ENCODE measurements at regions not wholly inside any gene's neighbourhood (a gene's known extent, or its start where the extent isn't known, plus 50 kb on each side); places are given as distances from the start of the nearest gene placed in this dataset.

GRCh38 chr17:65368341-65368740 is 193.1 kb downstream of the AXIN2 start:
- Histone ChIP-seq H3K27me3 (ENCODE audit: control insufficient read depth in 1 of 2, insufficient read depth in 2 of 2, low read length in 2 of 2) (peaks cover 4 to 11% of the 10 kb centered on the region in 2 donors), H3K4me3 (ENCODE audit: low read length in 2 of 2) (no peak overlapping the region), H3K9me3 (ENCODE audit: control insufficient read depth in 2 of 2, low read length in 2 of 2) (no peaks in the 10 kb centered on the region), H3K36me3 (ENCODE audit: control insufficient read depth in 2 of 2, insufficient read depth in 2 of 2, low read length in 2 of 2) (no peaks in the 10 kb centered on the region), H3K9ac (ENCODE audit: low read length in 2 of 2) (no peak overlapping the region), H3K4me1 (ENCODE audit: control insufficient read depth, insufficient read depth, low read length) (no peaks in the 10 kb centered on the region), H3K27ac (ENCODE audit: low read length) (no peak overlapping the region)

GRCh38 chr17:65366102-65366844 is 195.2 kb downstream of the AXIN2 start:
- H3K4me3 ChIP-seq (ENCODE audit: low read length in 2 of 2), result no peak overlapping the region
- peaks cover 2 to 5% of the 10 kb centered on the region in 2 donors for H3K27me3 ChIP-seq (ENCODE audit: control insufficient read depth in 1 of 2, insufficient read depth in 2 of 2, low read length in 2 of 2)
- no peaks in the 10 kb centered on the region for H3K36me3 ChIP-seq (ENCODE audit: control insufficient read depth in 2 of 2, insufficient read depth in 2 of 2, low read length in 2 of 2)
- no peak overlapping the region for H3K9ac ChIP-seq (ENCODE audit: low read length in 2 of 2)
- no peaks in the 10 kb centered on the region for H3K4me1 ChIP-seq (ENCODE audit: control insufficient read depth, insufficient read depth, low read length)
- no peaks in the 10 kb centered on the region for H3K9me3 ChIP-seq (ENCODE audit: control insufficient read depth in 2 of 2, low read length in 2 of 2)
- H3K27ac ChIP-seq (ENCODE audit: low read length), result no peak overlapping the region

DNA sequence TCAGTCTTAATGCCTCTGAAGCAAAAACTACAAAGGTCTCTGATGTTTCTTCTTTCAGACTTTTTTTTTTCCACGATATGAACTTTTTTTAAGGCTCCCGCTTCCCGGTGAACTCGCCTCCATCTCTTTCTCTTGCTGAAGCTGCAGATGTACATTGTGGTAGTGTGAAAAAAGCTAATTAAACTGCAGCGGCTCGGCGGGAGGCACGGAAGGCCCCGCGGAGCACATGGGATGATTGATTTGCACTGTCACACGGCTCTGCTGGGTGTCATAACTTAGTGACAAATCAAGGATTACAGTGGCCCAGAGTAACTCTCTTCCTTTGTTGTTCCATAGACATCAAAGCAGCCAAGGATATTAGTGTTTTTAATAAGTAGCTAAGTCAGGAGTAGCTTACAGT is 196.3 kb downstream of the AXIN2 start:
- no peaks in the 10 kb centered on the region for H3K4me1 ChIP-seq (ENCODE audit: control insufficient read depth, insufficient read depth, low read length)
- no peak overlapping the region for H3K9ac ChIP-seq (ENCODE audit: low read length in 2 of 2)
- H3K27ac ChIP-seq (ENCODE audit: low read length), result no peak overlapping the region

GRCh38 chr17:65364438-65364837 is 197.0 kb downstream of the AXIN2 start:
- Histone ChIP-seq H3K27ac (ENCODE audit: low read length) (no peak overlapping the region), H3K9me3 (ENCODE audit: control insufficient read depth in 2 of 2, low read length in 2 of 2) (no peaks in the 10 kb centered on the region), H3K4me3 (ENCODE audit: low read length in 2 of 2) (no peak overlapping the region), H3K27me3 (ENCODE audit: control insufficient read depth in 1 of 2, insufficient read depth in 2 of 2, low read length in 2 of 2) (no peaks in the 10 kb centered on the region), H3K4me1 (ENCODE audit: control insufficient read depth, insufficient read depth, low read length) (no peaks in the 10 kb centered on the region), H3K9ac (ENCODE audit: low read length in 2 of 2) (no peak overlapping the region), H3K36me3 (ENCODE audit: control insufficient read depth in 2 of 2, insufficient read depth in 2 of 2, low read length in 2 of 2) (no peaks in the 10 kb centered on the region)

More for the DNA sequence above, 196.3 kb downstream of the AXIN2 start:
- Histone ChIP-seq H3K27me3 (ENCODE audit: control insufficient read depth in 1 of 2, insufficient read depth in 2 of 2, low read length in 2 of 2) (no peaks in the 10 kb centered on the region), H3K36me3 (ENCODE audit: control insufficient read depth in 2 of 2, insufficient read depth in 2 of 2, low read length in 2 of 2) (no peaks in the 10 kb centered on the region), H3K9me3 (ENCODE audit: control insufficient read depth in 2 of 2, low read length in 2 of 2) (no peaks in the 10 kb centered on the region), H3K4me3 (ENCODE audit: low read length in 2 of 2) (no peak overlapping the region)

DNA sequence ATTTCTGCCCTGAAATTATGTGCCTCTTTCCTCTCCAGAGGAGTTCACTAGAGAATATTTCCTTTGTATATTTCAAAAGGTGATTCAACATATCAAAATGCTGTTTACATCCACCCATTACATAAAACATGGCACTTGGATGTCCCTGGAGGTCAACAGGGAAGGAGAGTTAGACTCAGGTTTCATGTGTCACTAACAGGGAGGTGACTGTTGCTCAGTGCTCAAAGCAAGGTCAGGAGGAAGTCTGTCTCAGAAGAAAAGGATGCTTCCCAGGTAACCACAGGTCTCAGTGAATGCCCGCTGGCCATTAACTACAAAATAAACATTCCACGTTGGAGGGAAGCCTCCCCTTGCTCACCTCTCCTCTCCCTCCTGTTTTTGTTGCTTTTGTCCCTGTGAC is 198.6 kb downstream of the AXIN2 start:
- H3K36me3 ChIP-seq (ENCODE audit: control insufficient read depth in 2 of 2, insufficient read depth in 2 of 2, low read length in 2 of 2), result no peaks in the 10 kb centered on the region
- no peak overlapping the region for H3K27ac ChIP-seq (ENCODE audit: low read length)
- no peak overlapping the region for H3K9ac ChIP-seq (ENCODE audit: low read length in 2 of 2)
- H3K27me3 ChIP-seq (ENCODE audit: control insufficient read depth in 1 of 2, insufficient read depth in 2 of 2, low read length in 2 of 2), result no peaks in the 10 kb centered on the region
- H3K4me3 ChIP-seq (ENCODE audit: low read length in 2 of 2), result no peak overlapping the region
- no peaks in the 10 kb centered on the region for H3K9me3 ChIP-seq (ENCODE audit: control insufficient read depth in 2 of 2, low read length in 2 of 2)
- H3K4me1 ChIP-seq (ENCODE audit: control insufficient read depth, insufficient read depth, low read length), result no peaks in the 10 kb centered on the region

- no peaks in the 10 kb centered on the region for H3K36me3 ChIP-seq (ENCODE audit: control insufficient read depth in 2 of 2, insufficient read depth in 2 of 2, low read length in 2 of 2)
- no peak overlapping the region for H3K27ac ChIP-seq (ENCODE audit: low read length)
- no peaks in the 10 kb centered on the region for H3K9me3 ChIP-seq (ENCODE audit: control insufficient read depth in 2 of 2, low read length in 2 of 2)
- no peaks in the 10 kb centered on the region for H3K27me3 ChIP-seq (ENCODE audit: control insufficient read depth in 1 of 2, insufficient read depth in 2 of 2, low read length in 2 of 2)
- H3K9ac ChIP-seq (ENCODE audit: low read length in 2 of 2), result no peak overlapping the region
- H3K4me3 ChIP-seq (ENCODE audit: low read length in 2 of 2), result no peak overlapping the region
- no peaks in the 10 kb centered on the region for H3K4me1 ChIP-seq (ENCODE audit: control insufficient read depth, insufficient read depth, low read length)
Measured at GRCh38 chr17:65360961-65361552, 200.4 kb downstream of the AXIN2 start.

GRCh38 chr17:65359016-65359415 is 202.4 kb downstream of the AXIN2 start:
- no peaks in the 10 kb centered on the region for H3K36me3 ChIP-seq (ENCODE audit: control insufficient read depth in 2 of 2, insufficient read depth in 2 of 2, low read length in 2 of 2)
- no peaks in the 10 kb centered on the region for H3K9me3 ChIP-seq (ENCODE audit: control insufficient read depth in 2 of 2, low read length in 2 of 2)
- no peaks in the 10 kb centered on the region for H3K4me1 ChIP-seq (ENCODE audit: control insufficient read depth, insufficient read depth, low read length)
- H3K27me3 ChIP-seq (ENCODE audit: control insufficient read depth in 1 of 2, insufficient read depth in 2 of 2, low read length in 2 of 2), result no peaks in the 10 kb centered on the region
- H3K4me3 ChIP-seq (ENCODE audit: low read length in 2 of 2), result no peak overlapping the region
- no peak overlapping the region for H3K9ac ChIP-seq (ENCODE audit: low read length in 2 of 2)
- no peak overlapping the region for H3K27ac ChIP-seq (ENCODE audit: low read length)

DNA sequence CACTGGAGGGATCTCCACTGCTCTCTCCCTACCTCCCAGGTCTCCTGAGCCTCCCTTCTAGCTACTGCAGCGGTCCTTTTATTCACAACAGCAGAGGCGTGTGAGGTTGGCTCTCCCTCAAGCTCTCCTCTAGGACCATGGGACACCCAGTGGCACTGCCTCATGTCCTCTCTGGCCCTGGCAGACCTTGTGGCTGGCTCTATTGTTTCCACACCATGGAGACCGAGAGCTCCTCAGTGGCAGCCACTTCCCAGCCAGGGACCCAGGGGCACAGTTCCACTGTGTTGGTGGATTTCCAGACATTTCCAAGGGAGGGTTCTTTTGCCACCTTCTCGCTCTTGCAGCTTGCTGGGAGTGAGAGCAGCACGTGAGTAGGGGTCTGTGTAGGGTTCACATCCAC is 204.9 kb downstream of the AXIN2 start:
- Histone ChIP-seq H3K4me3 (ENCODE audit: low read length in 2 of 2) (no peak overlapping the region), H3K9me3 (ENCODE audit: control insufficient read depth in 2 of 2, low read length in 2 of 2) (no peaks in the 10 kb centered on the region), H3K9ac (ENCODE audit: low read length in 2 of 2) (no peak overlapping the region), H3K27me3 (ENCODE audit: control insufficient read depth in 1 of 2, insufficient read depth in 2 of 2, low read length in 2 of 2) (no peaks in the 10 kb centered on the region), H3K4me1 (ENCODE audit: control insufficient read depth, insufficient read depth, low read length) (no peaks in the 10 kb centered on the region), H3K27ac (ENCODE audit: low read length) (no peak overlapping the region), H3K36me3 (ENCODE audit: control insufficient read depth in 2 of 2, insufficient read depth in 2 of 2, low read length in 2 of 2) (no peaks in the 10 kb centered on the region)

GRCh38 chr17:65355246-65355645 is 206.2 kb downstream of the AXIN2 start:
- Histone ChIP-seq H3K27ac (ENCODE audit: low read length) (no peak overlapping the region), H3K4me3 (ENCODE audit: low read length in 2 of 2) (no peak overlapping the region), H3K27me3 (ENCODE audit: control insufficient read depth in 1 of 2, insufficient read depth in 2 of 2, low read length in 2 of 2) (no peaks in the 10 kb centered on the region), H3K9me3 (ENCODE audit: control insufficient read depth in 2 of 2, low read length in 2 of 2) (no peaks in the 10 kb centered on the region), H3K4me1 (ENCODE audit: control insufficient read depth, insufficient read depth, low read length) (no peaks in the 10 kb centered on the region), H3K9ac (ENCODE audit: low read length in 2 of 2) (no peak overlapping the region), H3K36me3 (ENCODE audit: control insufficient read depth in 2 of 2, insufficient read depth in 2 of 2, low read length in 2 of 2) (no peaks in the 10 kb centered on the region)

- Histone ChIP-seq H3K9me3 (ENCODE audit: control insufficient read depth in 2 of 2, low read length in 2 of 2) (peaks cover 0 to 2% of the 10 kb centered on the region in 2 donors), H3K27me3 (ENCODE audit: control insufficient read depth in 1 of 2, insufficient read depth in 2 of 2, low read length in 2 of 2) (no peaks in the 10 kb centered on the region), H3K36me3 (ENCODE audit: control insufficient read depth in 2 of 2, insufficient read depth in 2 of 2, low read length in 2 of 2) (no peaks in the 10 kb centered on the region), H3K4me3 (ENCODE audit: low read length in 2 of 2) (no peak overlapping the region), H3K27ac (ENCODE audit: low read length) (no peak overlapping the region), H3K9ac (ENCODE audit: low read length in 2 of 2) (no peak overlapping the region), H3K4me1 (ENCODE audit: control insufficient read depth, insufficient read depth, low read length) (no peaks in the 10 kb centered on the region)
Measured at GRCh38 chr17:65349916-65350315, 211.5 kb downstream of the AXIN2 start.

DNA sequence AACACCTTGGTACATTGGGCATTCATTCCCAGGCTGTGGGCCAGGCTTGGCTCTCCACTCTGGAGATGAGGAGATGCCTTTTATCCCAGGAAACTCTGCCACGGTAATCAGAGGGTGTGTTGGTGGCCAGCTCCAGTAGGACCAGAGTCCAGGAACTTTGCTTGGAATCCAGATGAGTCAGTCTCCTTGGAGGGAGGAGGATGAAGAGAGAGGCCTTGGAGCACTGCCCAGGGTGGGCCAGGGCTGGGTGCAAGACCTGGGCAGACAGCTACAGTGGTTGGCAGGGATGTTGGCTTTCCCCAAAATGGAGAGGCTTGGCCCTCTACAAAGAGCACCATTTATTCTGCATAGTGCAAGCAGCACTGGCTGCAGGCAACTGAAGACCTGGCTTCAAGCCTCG is 209.0 kb downstream of the RGS9 start:
- H3K9me3 ChIP-seq (ENCODE audit: control insufficient read depth in 2 of 2, low read length in 2 of 2), result peaks cover 0 to 2% of the 10 kb centered on the region in 2 donors
- no peaks in the 10 kb centered on the region for H3K36me3 ChIP-seq (ENCODE audit: control insufficient read depth in 2 of 2, insufficient read depth in 2 of 2, low read length in 2 of 2)
- H3K9ac ChIP-seq (ENCODE audit: low read length in 2 of 2), result no peak overlapping the region
- no peaks in the 10 kb centered on the region for H3K27me3 ChIP-seq (ENCODE audit: control insufficient read depth in 1 of 2, insufficient read depth in 2 of 2, low read length in 2 of 2)
- H3K27ac ChIP-seq (ENCODE audit: low read length), result no peak overlapping the region
- no peak overlapping the region for H3K4me3 ChIP-seq (ENCODE audit: low read length in 2 of 2)
- H3K4me1 ChIP-seq (ENCODE audit: control insufficient read depth, insufficient read depth, low read length), result no peaks in the 10 kb centered on the region
